Neural cell (in vitro differentiated cells): ENCODE measurements at regions not wholly inside any gene's neighbourhood (a gene's known extent, or its start where the extent isn't known, plus 50 kb on each side); places are given as distances from the start of the nearest gene placed in this dataset.

Experiments used
- H2AFZ ChIP-seq: fragments of 200-600, 300-800 bp; sonication (generic), shearing (Covaris generic); 2 replicates; pipeline ENCODE4 v1.6.0; 2014; ENCODE audit warnings: low read depth, mild to moderate bottlenecking, antibody characterized with exemption, low read length, moderate library complexity
- H3F3A ChIP-seq: fragments of 200-600 bp; shearing (Covaris generic); 2 replicates; pipeline ENCODE4 v1.6.1; 2016; ENCODE audit warnings: mild to moderate bottlenecking, moderate library complexity, mixed read lengths, antibody characterized with exemption, low read length; ENCODE audit not compliant: insufficient read depth, poor library complexity, severe bottlenecking
- H3K27ac ChIP-seq: fragments of 200-600, 300-800 bp; sonication (generic), shearing (Covaris generic); 2 replicates; pipeline ENCODE4 v1.5.1; 2014; ENCODE audit warnings: mild to moderate bottlenecking, low read length, moderate library complexity
- H3K27me3 ChIP-seq: fragments of 300-800, 200-600 bp; sonication (generic), shearing (Covaris generic); 2 replicates; pipeline ENCODE4 v1.6.0; 2014; ENCODE audit warnings: mild to moderate bottlenecking, low read depth, low read length, moderate library complexity; ENCODE audit not compliant: insufficient read depth
- H3K36me3 ChIP-seq: fragments of 300-800, 200-600 bp; sonication (generic), shearing (Covaris generic); 2 replicates; pipeline ENCODE4 v1.5.1; 2014; ENCODE audit warnings: mild to moderate bottlenecking, antibody characterized with exemption, low read length, moderate library complexity; ENCODE audit not compliant: insufficient read depth
- H3K4me2 ChIP-seq: fragments of 300-800, 200-600 bp; sonication (generic), shearing (Covaris generic); 2 replicates; pipeline ENCODE4 v1.6.0; 2014; ENCODE audit warnings: mild to moderate bottlenecking, low read length
- H3K4me3 ChIP-seq: fragments of 300-800, 200-600 bp; sonication (generic), shearing (Covaris generic); 2 replicates; pipeline ENCODE4 v1.5.1; 2014; ENCODE audit warnings: mild to moderate bottlenecking, low read length, moderate library complexity
- H3K79me2 ChIP-seq: fragments of 200-600 bp; shearing (Covaris generic); replicated peaks from 2 replicates; pipeline ENCODE4 v1.6.0; 2014; ENCODE audit warnings: mild to moderate bottlenecking, low read length, moderate library complexity; ENCODE audit not compliant: insufficient read depth
- H3K9ac ChIP-seq: fragments of 300-800, 200-600 bp; sonication (generic), shearing (Covaris generic); 2 replicates; pipeline ENCODE4 v1.6.1; 2016; ENCODE audit warnings: mild to moderate bottlenecking, low read length, mixed read lengths
- H3K9me2 ChIP-seq: fragments of 200-600 bp; shearing (Covaris generic); 2 replicates; pipeline ENCODE4 v1.6.1; 2016; ENCODE audit warnings: mild to moderate bottlenecking, low read length, mixed read lengths; ENCODE audit not compliant: insufficient read depth
- H3K9me3 ChIP-seq: fragments of 200-600, 300-800 bp; sonication (generic), shearing (Covaris generic); 2 replicates; pipeline ENCODE4 v1.6.1; 2016; ENCODE audit warnings: mild to moderate bottlenecking, mixed run types, low read length, moderate library complexity, mixed read lengths
- H4K20me1 ChIP-seq: fragments of 200-600 bp; shearing (Covaris generic); 2 replicates; pipeline ENCODE4 v1.6.1; 2016; ENCODE audit warnings: mild to moderate bottlenecking, mixed run types; ENCODE audit not compliant: insufficient read depth
- CTCF ChIP-seq: fragments of 450-650 bp; IDR thresholded peaks from 2 replicates; pipeline ENCODE4 v1.5.1; 2014; ENCODE audit warnings: antibody characterized with exemption, mild to moderate bottlenecking, moderate library complexity; ENCODE audit not compliant: poor library complexity, severe bottlenecking
- EP300 ChIP-seq: fragments of 450-650 bp; conservative IDR thresholded peaks from 2 replicates; pipeline ENCODE4 v1.6.1; 2014; ENCODE audit warnings: antibody characterized with exemption, mild to moderate bottlenecking, moderate library complexity; ENCODE audit not compliant: poor library complexity, severe bottlenecking
- EZH2 ChIP-seq: fragments of 200-600, 300-800 bp; shearing (Covaris generic), sonication (generic); IDR thresholded peaks from 2 replicates; pipeline ENCODE4 v1.6.1; 2014; ENCODE audit warnings: antibody characterized with exemption, low read length, borderline replicate concordance, mild to moderate bottlenecking; ENCODE audit not compliant: insufficient read depth, poor library complexity, severe bottlenecking
- MXI1 ChIP-seq: fragments of 450-650 bp; conservative IDR thresholded peaks from 2 replicates; pipeline ENCODE4 v1.6.1; 2014; ENCODE audit warnings: antibody characterized with exemption, mild to moderate bottlenecking; ENCODE audit not compliant: poor library complexity, severe bottlenecking
- POLR2AphosphoS5 ChIP-seq: IDR thresholded peaks from 2 replicates; pipeline ENCODE4 v1.6.1; 2012
- RAD21 ChIP-seq: fragments of 450-650 bp; conservative IDR thresholded peaks from 2 replicates; pipeline ENCODE4 v1.6.1; 2014; ENCODE audit warnings: antibody characterized with exemption, mild to moderate bottlenecking, moderate library complexity
- REST ChIP-seq: IDR thresholded peaks from 2 replicates; pipeline ENCODE4 v1.6.1; 2012; ENCODE audit warnings: borderline replicate concordance
- SMC3 ChIP-seq: fragments of 450-650 bp; conservative IDR thresholded peaks from 2 replicates; pipeline ENCODE4 v1.6.1; 2014; ENCODE audit warnings: antibody characterized with exemption, mild to moderate bottlenecking, moderate library complexity; ENCODE audit not compliant: poor library complexity
- TAF1 ChIP-seq: IDR thresholded peaks from 2 replicates; pipeline ENCODE4 v1.6.1; 2012; ENCODE audit warnings: low read depth

GRCh38 chr16:79792664-79793351 is 192.3 kb upstream of the MAF start:
- Histone ChIP-seq H3K4me3 (no peak overlapping the region), H3K9me2 (no peaks in the 10 kb centered on the region), H4K20me1 (no peaks in the 10 kb centered on the region), H3K36me3 (no peaks in the 10 kb centered on the region), H3K9me3 (no peaks in the 10 kb centered on the region), H3K4me2 (no peak overlapping the region), H3K9ac (no peak overlapping the region), H3F3A (no peaks in the 10 kb centered on the region), H2AFZ (no peak overlapping the region), H3K27ac (no peak overlapping the region), H3K27me3 (no peaks in the 10 kb centered on the region), H3K79me2 (no peaks in the 10 kb centered on the region)
- no peak for TF ChIP-seq SMC3

- Histone ChIP-seq H3K36me3 (no peaks in the 10 kb centered on the region), H3F3A (no peaks in the 10 kb centered on the region), H4K20me1 (no peaks in the 10 kb centered on the region), H3K27ac (no peak overlapping the region), H3K79me2 (no peaks in the 10 kb centered on the region), H3K27me3 (no peaks in the 10 kb centered on the region), H3K4me3 (no peak overlapping the region), H3K9me2 (no peaks in the 10 kb centered on the region), H2AFZ (no peak overlapping the region), H3K4me2 (no peak overlapping the region), H3K9ac (no peak overlapping the region), H3K9me3 (no peaks in the 10 kb centered on the region)
- TF ChIP-seq POLR2AphosphoS5: no peak
- TF ChIP-seq CTCF: no peak
- no peak for TF ChIP-seq SMC3
- no peak for TF ChIP-seq RAD21
These were observed 191.5 kb upstream of the MAF start for GRCh38 chr16:79792076-79792475.

- Histone ChIP-seq H4K20me1 (no peaks in the 10 kb centered on the region), H2AFZ (no peak overlapping the region), H3K4me2 (no peak overlapping the region), H3K9ac (no peak overlapping the region), H3F3A (no peaks in the 10 kb centered on the region), H3K4me3 (no peak overlapping the region), H3K9me2 (no peaks in the 10 kb centered on the region), H3K27me3 (no peaks in the 10 kb centered on the region), H3K36me3 (no peaks in the 10 kb centered on the region), H3K79me2 (no peaks in the 10 kb centered on the region), H3K27ac (no peak overlapping the region), H3K9me3 (no peaks in the 10 kb centered on the region)
- TF ChIP-seq TAF1 (no peak), CTCF (no peak), EP300 (no peak), RAD21 (no peak), POLR2AphosphoS5 (no peak), SMC3 (no peak), MXI1 (no peak), REST (no peak), EZH2 (no peak)
These were observed 190.3 kb upstream of the MAF start for GRCh38 chr16:79790854-79791253.
